ENCODE measurements at regions not wholly inside any gene's neighbourhood (a gene's known extent, or its start where the extent isn't known, plus 50 kb on each side); places are given as distances from the start of the nearest gene placed in this dataset.

DNA sequence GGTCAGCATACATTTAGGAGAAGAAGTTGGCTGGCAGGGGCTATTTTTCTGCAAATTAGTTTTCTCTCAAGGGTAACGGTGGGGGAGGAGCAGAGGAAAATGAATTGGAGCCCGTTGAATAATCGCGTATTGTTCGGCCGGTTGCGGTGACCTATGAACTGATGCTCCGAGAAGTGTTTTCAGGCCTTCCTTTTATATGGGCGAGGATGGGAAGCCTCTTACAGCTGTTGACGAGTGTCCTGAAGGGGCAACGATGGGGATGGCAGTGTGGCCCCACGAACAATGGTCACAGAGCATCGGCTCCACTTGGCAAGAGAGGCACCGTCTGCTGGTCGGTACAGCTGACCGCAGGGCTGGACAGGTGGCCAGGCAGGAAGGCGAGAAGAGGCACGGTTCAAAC, 400.7 kb downstream of the ZSWIM6 start:
- no peaks in the 10 kb centered on the region for H3K27me3 ChIP-seq
- H3K4me3 ChIP-seq, result peak overlapping the region in 3 of 4 donors; percentile 26 to 41 (median 36)
- intact Hi-C loops (cut with DNase I), result no loop called here
- no peaks in the 10 kb centered on the region for H3K36me3 ChIP-seq
- TF ChIP-seq POLR2A (IDR thresholded peaks at IDR 0.05), result no peak
- no peak for TF ChIP-seq POLR2AphosphoS5 (IDR thresholded peaks at IDR 0.05)
- no peak for TF ChIP-seq EP300 (IDR thresholded peaks at IDR 0.05)
- TF ChIP-seq, protein P1, sequence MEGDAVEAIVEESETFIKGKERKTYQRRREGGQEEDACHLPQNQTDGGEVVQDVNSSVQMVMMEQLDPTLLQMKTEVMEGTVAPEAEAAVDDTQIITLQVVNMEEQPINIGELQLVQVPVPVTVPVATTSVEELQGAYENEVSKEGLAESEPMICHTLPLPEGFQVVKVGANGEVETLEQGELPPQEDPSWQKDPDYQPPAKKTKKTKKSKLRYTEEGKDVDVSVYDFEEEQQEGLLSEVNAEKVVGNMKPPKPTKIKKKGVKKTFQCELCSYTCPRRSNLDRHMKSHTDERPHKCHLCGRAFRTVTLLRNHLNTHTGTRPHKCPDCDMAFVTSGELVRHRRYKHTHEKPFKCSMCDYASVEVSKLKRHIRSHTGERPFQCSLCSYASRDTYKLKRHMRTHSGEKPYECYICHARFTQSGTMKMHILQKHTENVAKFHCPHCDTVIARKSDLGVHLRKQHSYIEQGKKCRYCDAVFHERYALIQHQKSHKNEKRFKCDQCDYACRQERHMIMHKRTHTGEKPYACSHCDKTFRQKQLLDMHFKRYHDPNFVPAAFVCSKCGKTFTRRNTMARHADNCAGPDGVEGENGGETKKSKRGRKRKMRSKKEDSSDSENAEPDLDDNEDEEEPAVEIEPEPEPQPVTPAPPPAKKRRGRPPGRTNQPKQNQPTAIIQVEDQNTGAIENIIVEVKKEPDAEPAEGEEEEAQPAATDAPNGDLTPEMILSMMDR (IDR thresholded peaks at IDR 0.05), result no peak
- H3K9me3 ChIP-seq, result no peaks in the 10 kb centered on the region
- DNase-seq, result no peak
- H3K4me1 ChIP-seq, result peaks cover 0 to 11% (median 7%) of the 10 kb centered on the region in 4 donors
- 81 to 83% methylated on average over 18 of the region's 18 CpGs for WGBS, 2 donors
- H3K27ac ChIP-seq, result peak overlapping the region in 1 of 4 donors; percentile 34

DNA sequence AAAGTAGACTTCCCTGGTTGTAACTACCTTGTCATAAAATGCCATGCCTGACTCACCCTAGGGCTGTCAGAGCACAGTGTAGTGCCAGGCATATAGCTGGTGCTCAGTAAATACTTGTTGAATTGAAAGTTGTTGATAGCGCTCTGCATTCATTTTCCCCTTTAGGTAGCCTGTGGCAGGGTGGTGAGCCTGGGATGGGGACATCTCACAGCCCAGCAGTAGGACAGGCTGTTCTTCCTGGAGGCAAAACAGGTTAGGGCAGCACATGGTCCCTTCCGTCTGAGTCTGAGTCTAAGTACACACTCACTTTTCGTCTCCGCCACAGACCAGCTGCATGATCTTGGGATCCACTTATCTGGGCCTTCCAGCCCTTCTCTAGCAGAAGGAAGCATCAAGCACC, 401.9 kb downstream of the ZSWIM6 start:
- Histone ChIP-seq H3K27ac (no peak overlapping the region), H3K4me1 (peaks cover 0 to 11% (median 7%) of the 10 kb centered on the region in 4 donors), H3K27me3 (no peaks in the 10 kb centered on the region), H3K9me3 (no peaks in the 10 kb centered on the region), H3K4me3 (no peak overlapping the region), H3K36me3 (no peaks in the 10 kb centered on the region)
- TF ChIP-seq, protein P1 (IDR thresholded peaks at IDR 0.05), result no peak
- TF ChIP-seq POLR2A (IDR thresholded peaks at IDR 0.05) (no peak), EP300 (IDR thresholded peaks at IDR 0.05) (no peak)
- no peak for DNase-seq
- intact Hi-C loops (cut with DNase I), result no loop called here
- WGBS, 2 donors, result 91 to 93% methylated on average over 4 of the region's 4 CpGs

DNA sequence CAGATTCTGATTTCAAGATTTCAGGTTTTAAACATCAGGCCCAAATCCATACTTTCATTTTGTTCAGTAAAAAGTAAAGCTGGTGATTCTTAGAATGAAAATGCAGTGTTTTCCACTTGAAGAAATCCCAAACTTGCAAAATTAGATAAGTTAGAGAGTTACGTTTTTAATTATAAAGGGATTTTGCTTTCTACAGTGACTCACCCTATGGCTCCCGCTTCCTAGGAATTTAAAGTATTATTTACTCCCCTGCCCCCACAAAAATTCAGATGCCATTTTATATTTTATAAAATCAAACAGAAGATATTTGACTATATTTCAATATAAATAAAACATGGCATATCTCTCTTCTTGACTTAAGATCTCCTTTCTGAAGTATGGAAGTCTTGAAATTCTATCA, 402.9 kb downstream of the ZSWIM6 start:
- H3K9me3 ChIP-seq, result no peaks in the 10 kb centered on the region
- H3K36me3 ChIP-seq, result no peaks in the 10 kb centered on the region
- TF ChIP-seq POLR2A (IDR thresholded peaks at IDR 0.05), result no peak
- TF ChIP-seq EP300 (IDR thresholded peaks at IDR 0.05), result no peak
- TF ChIP-seq POLR2AphosphoS5 (IDR thresholded peaks at IDR 0.05), result no peak
- TF ChIP-seq, protein P1 (IDR thresholded peaks at IDR 0.05), result no peak
- H3K4me1 ChIP-seq, result peaks cover 0 to 11% (median 7%) of the 10 kb centered on the region in 4 donors
- DNase-seq, result no peak
- no peak overlapping the region for H3K4me3 ChIP-seq
- 47 to 74% methylated on average over 2 of the region's 2 CpGs for WGBS, 2 donors
- no peak overlapping the region for H3K27ac ChIP-seq
- intact Hi-C loops (cut with DNase I), result no loop called here
- H3K27me3 ChIP-seq, result no peaks in the 10 kb centered on the region

DNA sequence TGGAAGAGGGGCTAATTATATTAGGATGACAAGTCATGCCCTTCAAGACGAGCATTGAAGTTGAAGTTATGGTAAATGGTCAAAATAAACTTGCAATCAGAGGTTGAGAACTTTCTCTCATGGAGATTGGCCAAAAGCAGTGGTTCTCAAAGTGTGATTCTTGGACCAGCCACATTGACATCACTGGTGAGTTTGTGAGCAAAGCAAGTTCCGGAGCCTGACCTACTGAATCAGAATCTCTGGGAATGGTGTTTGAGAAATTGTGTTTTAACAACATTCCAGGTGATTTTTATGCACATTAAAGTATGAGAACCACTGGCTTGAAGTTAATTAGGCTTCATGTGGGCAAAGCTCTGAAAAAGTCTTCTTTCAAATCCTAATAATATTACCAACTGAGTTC, 403.5 kb downstream of the ZSWIM6 start:
- H3K36me3 ChIP-seq, result no peaks in the 10 kb centered on the region
- no peak overlapping the region for H3K27ac ChIP-seq
- no peaks in the 10 kb centered on the region for H3K9me3 ChIP-seq
- TF ChIP-seq EP300 (IDR thresholded peaks at IDR 0.05), result no peak
- no peak for TF ChIP-seq POLR2AphosphoS5 (IDR thresholded peaks at IDR 0.05)
- TF ChIP-seq, protein P1 (IDR thresholded peaks at IDR 0.05), result no peak
- TF ChIP-seq POLR2A (IDR thresholded peaks at IDR 0.05), result no peak
- H3K4me1 ChIP-seq, result peaks cover 0 to 11% (median 7%) of the 10 kb centered on the region in 4 donors
- H3K4me3 ChIP-seq, result no peak overlapping the region
- no peaks in the 10 kb centered on the region for H3K27me3 ChIP-seq
- WGBS, 2 donors, result 85 to 86% methylated on average over 2 of the region's 2 CpGs
- no peak for DNase-seq
- intact Hi-C loops (cut with DNase I), result no loop called here

DNA sequence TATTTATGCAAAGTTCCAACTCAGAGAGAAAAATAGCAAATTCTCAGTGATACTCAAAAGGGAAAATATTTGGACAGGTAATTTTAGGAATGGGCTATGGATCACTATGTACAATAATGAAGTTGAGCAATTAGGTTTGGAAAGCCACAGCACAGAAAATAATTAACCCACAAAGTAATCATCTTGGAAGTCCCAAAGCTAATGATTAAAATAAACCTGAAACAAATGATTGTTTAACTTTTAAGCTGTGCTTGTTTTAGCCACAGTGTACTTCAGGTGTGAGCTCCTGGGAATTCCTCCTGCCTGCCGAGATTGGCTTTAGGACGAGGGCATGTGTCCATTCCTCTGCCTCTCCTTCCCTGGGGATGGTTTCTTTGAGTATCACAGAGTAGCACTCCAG, 403.9 kb downstream of the ZSWIM6 start:
- DNase-seq, result no peak
- Histone ChIP-seq H3K27me3 (no peaks in the 10 kb centered on the region), H3K27ac (no peak overlapping the region), H3K4me3 (no peak overlapping the region), H3K9me3 (no peaks in the 10 kb centered on the region), H3K36me3 (no peaks in the 10 kb centered on the region), H3K4me1 (peaks cover 0 to 11% (median 7%) of the 10 kb centered on the region in 4 donors)
- TF ChIP-seq EP300 (IDR thresholded peaks at IDR 0.05), result no peak
- TF ChIP-seq, protein P1 (IDR thresholded peaks at IDR 0.05), result no peak
- TF ChIP-seq POLR2AphosphoS5 (IDR thresholded peaks at IDR 0.05), result no peak
- intact Hi-C loops (cut with DNase I), result no loop called here
- WGBS, 2 donors, result 44 to 73% methylated on average over 2 of the region's 2 CpGs

Data from sigmoid colon (tissue), 6 donors.